Hepatocyte (in vitro differentiated cells): ENCODE measurements at regions not wholly inside any gene's neighbourhood (a gene's known extent, or its start where the extent isn't known, plus 50 kb on each side); places are given as distances from the start of the nearest gene placed in this dataset.
"Not testable (repeated sequence)": the region's sequence is repeated elsewhere in the genome, so short reads cannot be mapped to it uniquely, and the experiment has no call there.

Source experiments
- CTCF ChIP-seq: fragments of 200-600 bp; sonication (generic); IDR thresholded peaks from 2 replicates; pipeline ENCODE4 v1.5.1; 2016; ENCODE audit warnings: antibody characterized with exemption, mild to moderate bottlenecking; ENCODE audit not compliant: poor library complexity
- EZH2 ChIP-seq: fragments of 200-600 bp; sonication (generic); IDR thresholded peaks from 2 replicates; pipeline ENCODE4 v1.6.1; 2016; ENCODE audit warnings: antibody characterized with exemption, mild to moderate bottlenecking, borderline replicate concordance

- not testable (repeated sequence) for TF ChIP-seq CTCF, EZH2
Measured at GRCh38 chr12:83427586-83428136, 741.0 kb downstream of the TMTC2 start.
